Activated naive CD4-positive, alpha-beta T cell treated with anti-CD3 and anti-CD28 coated beads for 36 hours (primary cell): ENCODE measurements at regions not wholly inside any gene's neighbourhood (a gene's known extent, or its start where the extent isn't known, plus 50 kb on each side); places are given as distances from the start of the nearest gene placed in this dataset.

Experiments
- CTCF ChIA-PET: fragments of 350-600 bp; sonication (Branson Sonifier 250); formaldehyde crosslinking; loops from one replicate; lab custom pipeline; 2021; ENCODE audit warnings: antibody characterized with exemption; lab: Charles Lee
- DNase-seq: peaks from one replicate; pipeline ENCODE4 v3.0.0-alpha.2; 2020
- H3K27ac Mint-ChIP-seq: one replicate; pipeline ENCODE4 v1.8.0; 2021; ENCODE audit warnings: mild to moderate bottlenecking, mixed read lengths
- H3K27me3 Mint-ChIP-seq: one replicate; pipeline ENCODE4 v1.8.0; 2021; ENCODE audit warnings: low read depth, mixed read lengths
- H3K36me3 Mint-ChIP-seq: one replicate; pipeline ENCODE4 v1.8.0; 2021; ENCODE audit warnings: low read depth, mixed read lengths
- H3K4me1 Mint-ChIP-seq: one replicate; pipeline ENCODE4 v1.8.0; 2021; ENCODE audit warnings: low read depth, mixed read lengths
- H3K4me3 Mint-ChIP-seq: one replicate; pipeline ENCODE4 v1.8.0; 2021; ENCODE audit warnings: mild to moderate bottlenecking, moderate library complexity, mixed read lengths
- H3K9me3 Mint-ChIP-seq: one replicate; pipeline ENCODE4 v1.8.0; 2021; ENCODE audit warnings: mixed read lengths
- intact Hi-C: fragments of 100-400 bp; cut with micrococcal nuclease; formaldehyde crosslinking; loops from one replicate; pipeline ENCODE4 v1.15.1; 2023

DNA sequence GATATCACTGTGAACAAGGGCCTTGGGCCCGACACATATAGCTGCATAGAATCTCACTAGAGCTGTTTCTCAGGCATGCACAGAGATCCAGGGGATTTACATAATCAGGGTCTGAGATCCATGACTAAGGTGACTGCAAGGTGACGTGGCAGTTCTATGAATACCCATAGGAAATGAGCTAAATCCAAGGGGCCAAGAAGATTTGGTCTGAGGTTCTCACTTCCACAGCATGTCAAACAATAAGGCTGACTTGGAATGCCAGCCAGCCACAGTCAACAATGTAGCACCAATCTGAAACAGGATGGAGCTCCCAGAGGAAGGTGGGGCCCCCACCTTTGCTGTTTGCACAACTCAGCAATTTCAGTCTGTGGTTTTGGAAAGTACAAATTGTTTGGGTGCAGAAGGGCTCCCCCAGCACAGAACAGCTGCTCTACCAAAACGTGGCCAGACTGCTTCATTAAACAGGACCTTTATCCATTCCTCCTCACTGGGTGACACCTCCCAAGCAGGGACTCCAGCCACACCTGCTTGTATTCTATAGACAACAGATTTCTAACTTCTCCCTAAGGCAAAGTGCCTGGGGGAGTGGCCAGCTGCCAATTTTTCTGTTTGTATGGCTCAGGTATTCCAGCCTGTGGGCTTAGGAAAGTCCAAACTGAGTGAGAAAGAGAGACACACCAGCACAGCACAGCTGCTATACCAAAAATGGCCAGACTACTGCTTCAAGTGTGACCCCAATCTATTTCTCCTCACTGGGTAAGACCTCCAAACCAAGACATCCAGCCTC, 333.4 kb downstream of the KDM5D start:
- no peaks in the 10 kb centered on the region for H3K27me3 Mint-ChIP-seq
- H3K9me3 Mint-ChIP-seq: peaks cover 4% of the 10 kb centered on the region
- CTCF ChIA-PET: no interaction called here
- no peak overlapping the region for H3K27ac Mint-ChIP-seq
- peaks cover 24% of the 10 kb centered on the region for H3K4me1 Mint-ChIP-seq
- H3K36me3 Mint-ChIP-seq: no peaks in the 10 kb centered on the region
- intact Hi-C loops: no loop called here
- DNase-seq: no peak
- H3K4me3 Mint-ChIP-seq: no peak overlapping the region

DNA sequence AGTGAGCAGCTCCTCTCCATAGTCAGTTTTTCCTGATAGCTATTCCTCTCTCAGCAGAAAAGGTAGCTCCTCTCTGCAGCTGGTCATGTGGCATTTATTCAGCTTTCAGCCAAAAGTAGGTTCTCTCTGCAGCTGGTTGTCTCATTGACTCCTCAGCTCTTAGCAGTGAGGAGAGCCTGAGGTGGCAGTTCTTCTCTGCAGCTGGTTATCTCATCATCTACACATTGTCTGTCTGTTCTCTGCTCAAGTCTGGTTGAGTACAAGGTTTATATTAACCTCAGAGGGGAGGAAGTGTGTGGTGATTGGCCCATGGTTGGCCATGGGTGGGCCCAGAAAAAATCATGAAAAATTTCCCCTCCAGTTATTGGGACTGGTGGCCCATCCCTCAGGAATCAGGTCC, 338.3 kb downstream of the KDM5D start:
- Mint-ChIP-seq H3K27ac (no peak overlapping the region), H3K27me3 (no peaks in the 10 kb centered on the region), H3K36me3 (no peaks in the 10 kb centered on the region), H3K4me3 (no peak overlapping the region), H3K9me3 (no peaks in the 10 kb centered on the region), H3K4me1 (peaks cover 27% of the 10 kb centered on the region)
- no peak for DNase-seq
- intact Hi-C loops: no loop called here
- CTCF ChIA-PET: interaction anchor here (0.8 kb wide), 1 partner anchor 14 kb away, joined by 3 read pairs; no protein-coding TSS in a partner anchor

DNA sequence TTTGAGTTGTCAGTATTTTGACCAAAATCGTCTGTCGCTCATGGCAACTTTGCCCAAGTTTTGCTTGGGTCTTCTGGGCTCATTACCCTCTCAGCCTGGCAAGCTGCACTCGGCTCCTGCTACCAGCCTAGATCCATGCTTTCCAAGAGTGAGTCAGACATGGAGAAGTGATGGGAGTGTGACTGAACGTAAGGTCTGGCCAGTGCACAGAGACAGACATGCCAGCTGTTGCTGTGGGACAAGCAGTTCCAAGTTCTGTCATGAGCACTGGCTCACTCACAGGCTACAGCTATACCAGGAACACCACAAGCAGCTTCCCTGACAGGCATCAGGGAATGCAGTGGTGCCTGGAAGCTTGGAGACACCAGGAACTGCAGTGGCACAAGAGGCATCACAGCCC, 338.9 kb downstream of the KDM5D start:
- Mint-ChIP-seq H3K36me3 (no peaks in the 10 kb centered on the region), H3K27ac (no peak overlapping the region), H3K27me3 (no peaks in the 10 kb centered on the region), H3K4me3 (no peak overlapping the region), H3K9me3 (no peaks in the 10 kb centered on the region), H3K4me1 (peaks cover 22% of the 10 kb centered on the region)
- CTCF ChIA-PET: interaction anchor here (0.8 kb wide), 1 partner anchor 13 kb away, joined by 3 read pairs; no protein-coding TSS in a partner anchor
- intact Hi-C loops: no loop called here
- no peak for DNase-seq

DNA sequence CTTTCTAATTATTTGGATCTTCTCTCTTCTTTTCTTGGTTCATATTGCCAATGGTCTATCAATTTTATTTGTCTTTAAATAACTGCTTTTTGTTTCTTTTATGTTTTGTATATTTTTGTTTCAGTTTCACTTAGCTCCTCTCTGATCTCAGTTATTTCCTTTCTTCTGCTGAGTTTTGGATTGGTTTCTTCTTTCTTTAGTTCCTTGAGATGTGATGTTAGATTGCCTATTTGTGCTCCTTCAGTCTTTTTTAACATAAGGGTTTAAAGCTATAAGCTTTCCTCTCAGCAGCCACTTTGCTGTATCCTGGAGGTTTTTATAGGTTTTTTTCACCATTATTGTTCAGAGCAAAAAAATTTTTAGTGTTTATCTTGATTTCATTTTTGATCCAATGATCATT, 351.6 kb downstream of the KDM5D start:
- no peaks in the 10 kb centered on the region for H3K27me3 Mint-ChIP-seq
- CTCF ChIA-PET: interaction anchor here (0.8 kb wide), 1 partner anchor 13 kb away, joined by 3 read pairs; no protein-coding TSS in a partner anchor
- H3K36me3 Mint-ChIP-seq: no peaks in the 10 kb centered on the region
- no peak overlapping the region for H3K27ac Mint-ChIP-seq
- no peak for DNase-seq
- intact Hi-C loops: loop anchor here (2.0 to 5.0 kb wide), 2 partner anchors 174 to 316 kb away; no protein-coding TSS in a partner anchor
- H3K9me3 Mint-ChIP-seq: no peaks in the 10 kb centered on the region
- H3K4me3 Mint-ChIP-seq: no peak overlapping the region
- peaks cover 24% of the 10 kb centered on the region for H3K4me1 Mint-ChIP-seq

DNA sequence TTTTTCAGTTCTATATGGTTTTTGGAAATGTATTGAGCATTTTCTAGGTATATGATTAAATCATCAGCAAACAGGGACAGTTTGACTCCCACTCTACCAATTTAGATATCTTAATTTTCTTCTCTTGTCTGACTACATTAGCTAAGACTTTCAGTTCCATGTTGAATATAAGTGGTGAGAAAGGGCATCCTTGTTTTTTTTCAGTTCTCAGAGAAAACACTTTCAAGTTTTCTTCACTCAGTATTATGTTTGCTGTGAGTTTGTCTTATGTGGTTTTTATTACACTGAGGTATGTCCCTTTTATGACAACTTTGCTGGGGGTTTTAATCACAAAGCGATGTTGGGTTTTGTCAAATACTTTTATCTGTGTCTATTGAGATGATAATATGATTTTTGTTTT, 352.6 kb downstream of the KDM5D start:
- H3K27ac Mint-ChIP-seq: no peak overlapping the region
- intact Hi-C loops: loop anchor here (2.0 to 5.0 kb wide), 2 partner anchors 175 to 315 kb away; no protein-coding TSS in a partner anchor
- H3K4me3 Mint-ChIP-seq: no peak overlapping the region
- H3K4me1 Mint-ChIP-seq: peaks cover 24% of the 10 kb centered on the region
- H3K9me3 Mint-ChIP-seq: no peaks in the 10 kb centered on the region
- no peaks in the 10 kb centered on the region for H3K27me3 Mint-ChIP-seq
- no peak for DNase-seq
- CTCF ChIA-PET: interaction anchor here (1.2 kb wide), 1 partner anchor 111 kb away, joined by 3 read pairs; no protein-coding TSS in a partner anchor
- H3K36me3 Mint-ChIP-seq: no peaks in the 10 kb centered on the region

DNA sequence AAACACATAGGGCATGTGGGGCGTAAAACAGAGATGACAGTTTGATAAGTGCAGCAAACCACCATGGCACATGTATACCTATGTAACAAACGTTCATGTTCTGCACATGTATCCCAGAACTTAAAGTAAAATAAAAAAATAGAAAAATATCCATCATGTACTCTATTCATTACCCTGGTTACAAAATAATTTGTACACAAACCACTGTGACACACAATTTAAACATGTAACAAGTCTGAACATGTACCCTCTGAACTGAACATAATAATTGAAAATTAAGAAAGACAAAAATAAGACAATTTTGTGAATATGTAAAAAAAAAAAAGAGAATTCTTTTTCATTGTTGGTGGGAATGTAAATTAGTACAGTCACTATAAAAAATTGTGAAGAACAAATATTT, 379.2 kb downstream of the KDM5D start:
- Mint-ChIP-seq H3K27ac (no peak overlapping the region), H3K27me3 (no peaks in the 10 kb centered on the region), H3K9me3 (no peaks in the 10 kb centered on the region), H3K4me3 (no peak overlapping the region), H3K4me1 (no peaks in the 10 kb centered on the region), H3K36me3 (no peaks in the 10 kb centered on the region)
- intact Hi-C loops: no loop called here
- no peak for DNase-seq
- CTCF ChIA-PET: no interaction called here

DNA sequence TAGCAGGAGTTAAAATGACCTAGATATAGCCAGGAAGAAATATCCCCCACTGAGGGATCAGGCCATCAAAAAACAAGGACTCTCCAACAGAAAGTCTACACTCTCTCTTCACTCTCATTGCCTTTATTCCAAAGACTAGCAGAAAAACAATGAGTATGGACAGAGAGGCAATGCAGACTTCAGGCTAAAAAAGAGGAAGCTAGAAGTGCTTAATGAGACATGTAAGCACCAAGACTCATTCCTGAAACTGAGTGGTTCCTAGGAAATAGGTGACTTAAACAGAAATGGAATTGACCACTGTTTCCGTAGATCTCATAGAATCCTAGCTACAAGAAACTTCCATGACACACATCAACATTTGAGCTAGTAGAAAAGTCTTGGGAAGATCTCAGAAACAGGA, 387.3 kb downstream of the KDM5D start:
- intact Hi-C loops: no loop called here
- H3K27me3 Mint-ChIP-seq: no peaks in the 10 kb centered on the region
- CTCF ChIA-PET: no interaction called here

DNA sequence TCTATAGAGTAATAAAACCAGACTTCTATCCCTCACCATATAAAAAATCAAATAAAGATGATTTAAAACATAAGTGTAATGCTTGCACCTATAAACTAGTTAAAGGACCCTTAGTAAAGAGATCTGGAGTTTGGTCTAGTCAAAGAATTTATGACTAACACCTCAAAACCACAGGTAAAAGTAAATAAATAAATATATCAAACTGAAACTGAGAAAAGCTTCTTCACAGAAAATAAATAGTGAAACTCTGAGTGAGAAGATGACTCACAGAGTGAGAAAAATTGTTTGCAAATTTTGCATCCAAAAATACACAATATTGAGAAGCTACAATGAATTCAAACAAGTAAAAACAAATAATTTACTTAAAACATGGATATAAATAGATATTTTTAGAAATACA, 387.8 kb downstream of the KDM5D start:
- Mint-ChIP-seq H3K27me3 (no peaks in the 10 kb centered on the region), H3K9me3 (no peaks in the 10 kb centered on the region), H3K4me1 (no peaks in the 10 kb centered on the region), H3K27ac (no peak overlapping the region), H3K4me3 (no peak overlapping the region), H3K36me3 (no peaks in the 10 kb centered on the region)
- DNase-seq: no peak
- intact Hi-C loops: no loop called here
- CTCF ChIA-PET: no interaction called here

More for the DNA sequence above, 387.3 kb downstream of the KDM5D start:
- H3K4me1 Mint-ChIP-seq: no peaks in the 10 kb centered on the region
- no peaks in the 10 kb centered on the region for H3K9me3 Mint-ChIP-seq
- DNase-seq: no peak
- no peak overlapping the region for H3K4me3 Mint-ChIP-seq
- no peak overlapping the region for H3K27ac Mint-ChIP-seq
- H3K36me3 Mint-ChIP-seq: no peaks in the 10 kb centered on the region

DNA sequence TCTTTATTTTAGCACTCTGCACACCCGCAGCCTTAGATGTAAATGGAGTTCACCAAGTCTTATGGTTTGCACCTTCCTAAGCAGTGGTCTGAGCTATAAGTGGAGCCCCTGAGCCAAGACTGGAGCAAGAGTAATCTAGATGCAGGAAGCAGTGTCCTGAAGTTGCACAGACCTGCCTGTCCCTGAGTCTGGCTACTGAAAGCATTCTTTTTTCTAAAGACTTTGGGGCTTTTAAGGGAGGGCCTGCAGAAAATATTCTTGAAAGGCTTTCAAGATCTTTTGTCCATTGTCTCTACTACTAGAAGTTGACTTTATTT, 389.7 kb downstream of the KDM5D start:
- no peaks in the 10 kb centered on the region for H3K9me3 Mint-ChIP-seq
- DNase-seq: no peak
- no peaks in the 10 kb centered on the region for H3K27me3 Mint-ChIP-seq
- no peak overlapping the region for H3K4me3 Mint-ChIP-seq
- intact Hi-C loops: no loop called here
- no peak overlapping the region for H3K27ac Mint-ChIP-seq
- CTCF ChIA-PET: no interaction called here
- H3K36me3 Mint-ChIP-seq: no peaks in the 10 kb centered on the region
- H3K4me1 Mint-ChIP-seq: no peaks in the 10 kb centered on the region

DNA sequence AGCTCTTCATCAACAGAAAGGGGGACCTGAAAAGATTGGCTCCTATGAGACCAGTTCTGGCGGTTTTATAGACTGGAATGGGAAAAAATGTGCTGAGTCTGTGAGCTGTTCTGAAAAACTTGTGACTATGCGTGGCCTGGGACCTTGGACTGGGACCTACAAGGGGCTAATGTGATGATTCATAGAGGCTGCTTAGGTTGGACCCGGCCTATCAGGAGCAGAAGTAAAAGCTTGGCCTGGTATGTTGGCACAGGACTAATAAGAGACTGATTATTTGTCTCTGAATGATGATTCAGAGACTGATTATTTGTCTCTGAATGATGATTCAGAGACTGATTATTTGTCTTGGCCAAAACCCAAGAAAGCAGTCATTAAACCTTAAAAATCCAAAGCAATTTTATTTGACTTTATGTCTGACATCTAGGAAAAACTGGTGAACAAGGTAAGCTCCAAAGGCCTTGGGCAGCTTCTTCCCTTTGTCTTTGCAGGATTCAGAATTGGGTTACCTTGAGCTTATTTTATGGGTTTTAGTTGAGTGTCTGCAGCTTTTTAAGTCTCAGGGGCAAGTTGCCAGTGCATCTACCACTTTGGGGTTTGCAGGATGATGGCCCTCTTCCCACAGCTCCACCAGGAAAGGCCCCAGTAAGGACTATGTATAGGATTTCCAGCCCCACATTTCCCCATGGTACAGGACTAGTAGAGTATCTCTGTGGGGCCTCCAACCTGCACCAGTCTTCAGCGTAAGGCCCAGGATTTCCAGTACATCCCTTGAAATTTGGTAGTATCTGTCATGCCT, 390.3 kb downstream of the KDM5D start:
- H3K36me3 Mint-ChIP-seq: no peaks in the 10 kb centered on the region
- CTCF ChIA-PET: no interaction called here
- intact Hi-C loops: no loop called here
- no peak for DNase-seq
- H3K4me3 Mint-ChIP-seq: no peak overlapping the region
- no peaks in the 10 kb centered on the region for H3K27me3 Mint-ChIP-seq
- no peaks in the 10 kb centered on the region for H3K9me3 Mint-ChIP-seq
- no peak overlapping the region for H3K27ac Mint-ChIP-seq
- no peaks in the 10 kb centered on the region for H3K4me1 Mint-ChIP-seq

DNA sequence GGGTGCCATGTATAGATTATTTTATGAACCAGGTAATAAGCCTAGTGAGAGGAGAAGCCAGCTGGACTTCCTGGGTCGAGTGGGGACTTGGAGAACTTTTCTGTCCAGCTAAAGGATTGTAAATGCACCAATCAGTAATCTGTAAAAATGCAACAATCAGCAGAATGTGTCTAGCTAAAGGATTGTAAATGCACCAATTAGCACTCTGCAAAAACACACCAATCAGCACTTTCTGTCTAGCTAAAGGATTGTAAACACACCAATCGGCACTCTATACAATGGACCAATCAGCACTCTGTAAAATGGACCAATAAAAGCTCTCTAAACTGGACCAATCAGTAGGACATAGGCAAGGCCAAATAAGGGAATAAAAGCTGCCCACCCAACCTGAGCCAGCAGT, 392.9 kb downstream of the KDM5D start:
- Mint-ChIP-seq H3K4me3 (no peak overlapping the region), H3K36me3 (no peaks in the 10 kb centered on the region), H3K9me3 (no peaks in the 10 kb centered on the region), H3K4me1 (no peaks in the 10 kb centered on the region), H3K27me3 (no peaks in the 10 kb centered on the region), H3K27ac (no peak overlapping the region)
- DNase-seq: no peak
- intact Hi-C loops: no loop called here
- CTCF ChIA-PET: no interaction called here

DNA sequence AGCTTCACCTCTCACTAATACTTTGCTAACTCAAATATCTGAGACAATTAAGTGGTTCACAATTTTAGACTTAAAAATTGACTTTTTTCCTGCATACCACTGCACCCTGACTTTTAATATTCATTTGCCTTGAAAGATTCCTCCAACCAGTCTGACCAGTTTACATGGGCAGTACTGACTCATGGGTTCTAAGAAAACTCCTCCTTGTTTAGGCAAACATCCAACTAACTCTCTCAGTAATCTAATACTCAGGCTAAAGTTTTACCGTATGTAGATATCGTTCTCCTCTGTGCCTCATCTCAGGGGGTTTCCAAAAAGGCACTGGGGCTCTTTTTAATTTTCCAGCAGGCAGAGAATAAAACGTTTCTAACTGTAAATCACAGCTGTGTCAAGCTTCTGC, 422.8 kb downstream of the KDM5D start:
- CTCF ChIA-PET: no interaction called here
- H3K27me3 Mint-ChIP-seq: no peaks in the 10 kb centered on the region
- H3K4me1 Mint-ChIP-seq: peaks cover 4% of the 10 kb centered on the region
- DNase-seq: no peak
- no peaks in the 10 kb centered on the region for H3K36me3 Mint-ChIP-seq
- no peak overlapping the region for H3K27ac Mint-ChIP-seq
- H3K4me3 Mint-ChIP-seq: no peak overlapping the region
- intact Hi-C loops: no loop called here
- H3K9me3 Mint-ChIP-seq: peaks cover 12% of the 10 kb centered on the region

DNA sequence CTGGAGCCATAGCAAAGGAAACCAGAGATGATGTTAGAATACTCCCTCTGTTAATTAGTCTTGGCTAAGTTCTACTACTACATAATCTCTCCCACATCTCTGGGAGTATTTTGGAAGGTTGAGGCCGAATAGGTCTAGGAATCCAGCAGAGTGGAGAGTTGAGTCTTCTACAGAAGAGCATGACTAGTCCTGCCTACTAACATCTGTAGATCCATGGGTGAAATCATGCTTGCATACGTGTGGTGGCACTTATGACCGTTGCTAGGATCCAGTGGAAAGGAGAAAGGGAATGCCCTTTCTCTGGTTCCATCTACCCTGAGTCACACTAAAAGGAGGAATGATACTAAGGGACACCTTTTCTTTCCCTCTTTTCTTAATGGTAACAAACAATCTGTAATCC, 425.4 kb downstream of the KDM5D start:
- Mint-ChIP-seq H3K9me3 (peaks cover 12% of the 10 kb centered on the region), H3K36me3 (no peaks in the 10 kb centered on the region), H3K4me3 (no peak overlapping the region), H3K27ac (no peak overlapping the region), H3K4me1 (peaks cover 4% of the 10 kb centered on the region), H3K27me3 (no peaks in the 10 kb centered on the region)
- DNase-seq: no peak
- intact Hi-C loops: no loop called here
- CTCF ChIA-PET: no interaction called here
